ENCODE measurements at regions not wholly inside any gene's neighbourhood (a gene's known extent, or its start where the extent isn't known, plus 50 kb on each side); places are given as distances from the start of the nearest gene placed in this dataset.
A peak's percentile ranks its signal among the peaks of the same experiment; 100 is the strongest.

DNA sequence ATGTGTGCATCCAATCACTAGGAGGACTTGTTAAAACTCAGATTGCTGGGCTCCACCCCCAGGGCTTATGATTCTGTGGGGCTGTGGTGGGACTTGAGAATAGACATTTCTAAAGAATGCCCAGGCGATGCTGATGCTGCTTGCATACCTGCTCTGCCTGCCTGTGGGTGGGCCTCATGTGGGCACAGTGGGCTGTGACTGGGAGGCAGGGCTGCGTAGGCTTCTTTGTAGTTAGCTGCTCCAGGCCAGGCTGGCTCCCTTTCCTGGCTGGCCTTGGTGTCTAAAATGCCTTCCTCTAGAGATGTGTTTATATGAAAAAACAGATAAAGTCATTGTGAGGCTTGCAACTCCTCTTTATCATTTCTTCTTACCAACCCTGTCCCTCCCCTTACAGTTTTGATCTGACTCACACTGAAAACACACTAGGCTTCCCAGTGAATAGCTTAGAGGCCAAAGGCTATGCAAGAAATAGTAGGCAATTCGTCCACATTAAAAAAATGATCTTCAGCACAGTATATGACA is 495.5 kb upstream of the MAP3K7 start:
- H3K27me3 Mint-ChIP-seq (ENCODE audit: low read depth in 3 of 3): peaks cover 0 to 2% (median 0%) of the 10 kb centered on the region in 3 donors
- H3K36me3 Mint-ChIP-seq: no peaks in the 10 kb centered on the region
- H3K27ac Mint-ChIP-seq: no peak overlapping the region
- Histone ChIP-seq H3K27ac (ENCODE audit: low read depth in 1 of 2, low read length in 2 of 2) (no peak overlapping the region), H3K36me3 (replicated peaks in 1 of 2; ENCODE audit: control insufficient read depth in 1 of 2, insufficient read depth in 2 of 2, low read length in 2 of 2) (no peaks in the 10 kb centered on the region), H3K9ac (ENCODE audit: insufficient read depth, low read length, poor library complexity, severe bottlenecking) (no peak overlapping the region), H2AFZ (ENCODE audit: insufficient read depth, low read depth, low read length, poor library complexity, severe bottlenecking) (no peak overlapping the region), H3K27me3 (ENCODE audit: control insufficient read depth in 2 of 2, insufficient read depth in 2 of 2, low read length in 2 of 2) (no peaks in the 10 kb centered on the region), H3K79me2 (ENCODE audit: insufficient read depth, low read length) (no peaks in the 10 kb centered on the region), H4K20me1 (ENCODE audit: insufficient read depth, low read length) (no peaks in the 10 kb centered on the region), H3K4me1 (ENCODE audit: control insufficient read depth in 1 of 2, insufficient read depth in 2 of 2, low read length in 2 of 2) (no peaks in the 10 kb centered on the region), H3K4me3 (replicated peaks in 1 of 3; ENCODE audit: low read depth in 2 of 3, low read length in 3 of 3) (no peak overlapping the region), H3K4me2 (replicated peaks; ENCODE audit: extremely low read depth, low read length, poor library complexity, severe bottlenecking) (no peak overlapping the region), H3K9me3 (replicated peaks in 1 of 2; ENCODE audit: control insufficient read depth in 1 of 2, insufficient read depth in 1 of 2, low read length in 2 of 2) (no peaks in the 10 kb centered on the region)
- WGBS (ENCODE audit: insufficient coverage): 100% methylated on average over 1 of the region's 3 CpGs
- H3K9me3 Mint-ChIP-seq: no peaks in the 10 kb centered on the region
- intact Hi-C loops (cut with micrococcal nuclease): loop anchor here in 1 of 2 donors (5.0 kb wide), 1 partner anchor 1560 kb away; no protein-coding TSS in a partner anchor
- DNase-seq: no peak
- no peaks in the 10 kb centered on the region for H3K4me1 Mint-ChIP-seq
- TF ChIP-seq, protein P1, sequence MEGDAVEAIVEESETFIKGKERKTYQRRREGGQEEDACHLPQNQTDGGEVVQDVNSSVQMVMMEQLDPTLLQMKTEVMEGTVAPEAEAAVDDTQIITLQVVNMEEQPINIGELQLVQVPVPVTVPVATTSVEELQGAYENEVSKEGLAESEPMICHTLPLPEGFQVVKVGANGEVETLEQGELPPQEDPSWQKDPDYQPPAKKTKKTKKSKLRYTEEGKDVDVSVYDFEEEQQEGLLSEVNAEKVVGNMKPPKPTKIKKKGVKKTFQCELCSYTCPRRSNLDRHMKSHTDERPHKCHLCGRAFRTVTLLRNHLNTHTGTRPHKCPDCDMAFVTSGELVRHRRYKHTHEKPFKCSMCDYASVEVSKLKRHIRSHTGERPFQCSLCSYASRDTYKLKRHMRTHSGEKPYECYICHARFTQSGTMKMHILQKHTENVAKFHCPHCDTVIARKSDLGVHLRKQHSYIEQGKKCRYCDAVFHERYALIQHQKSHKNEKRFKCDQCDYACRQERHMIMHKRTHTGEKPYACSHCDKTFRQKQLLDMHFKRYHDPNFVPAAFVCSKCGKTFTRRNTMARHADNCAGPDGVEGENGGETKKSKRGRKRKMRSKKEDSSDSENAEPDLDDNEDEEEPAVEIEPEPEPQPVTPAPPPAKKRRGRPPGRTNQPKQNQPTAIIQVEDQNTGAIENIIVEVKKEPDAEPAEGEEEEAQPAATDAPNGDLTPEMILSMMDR (IDR thresholded peaks at IDR 0.05): no peak
- no peak overlapping the region for H3K4me3 Mint-ChIP-seq

DNA sequence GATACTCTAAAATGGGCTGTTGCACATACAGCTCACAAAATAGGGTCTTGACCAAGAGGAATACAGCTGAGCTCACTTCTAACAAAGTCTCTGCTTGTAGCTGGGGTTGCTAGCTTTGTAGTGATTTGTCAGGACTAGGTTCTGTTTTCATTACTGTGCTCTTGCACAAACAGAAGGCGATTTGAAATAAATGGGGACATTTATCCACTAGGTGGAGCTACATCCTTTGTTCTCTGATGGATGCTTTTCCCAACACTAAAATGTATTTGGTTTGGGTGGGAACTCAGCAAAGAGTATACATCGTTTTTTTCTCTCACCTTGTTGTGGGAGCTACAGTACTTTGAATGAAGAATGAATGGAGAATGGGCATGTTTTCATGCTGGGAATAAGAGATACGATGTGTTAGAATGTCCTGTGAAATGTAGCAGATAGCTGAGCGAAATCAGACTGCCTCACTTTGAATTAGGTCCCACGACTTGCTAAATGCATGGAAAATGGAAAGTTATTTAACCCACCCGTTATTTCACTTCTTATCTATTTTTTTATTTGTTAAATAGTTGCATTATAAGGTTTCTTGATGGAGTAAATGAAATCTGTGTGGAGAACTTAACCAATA is 494.7 kb upstream of the MAP3K7 start:
- Histone ChIP-seq H3K9ac (ENCODE audit: insufficient read depth, low read length, poor library complexity, severe bottlenecking) (no peak overlapping the region), H3K27me3 (ENCODE audit: control insufficient read depth in 2 of 2, insufficient read depth in 2 of 2, low read length in 2 of 2) (no peaks in the 10 kb centered on the region), H4K20me1 (ENCODE audit: insufficient read depth, low read length) (no peaks in the 10 kb centered on the region), H3K79me2 (ENCODE audit: insufficient read depth, low read length) (no peaks in the 10 kb centered on the region), H3K36me3 (replicated peaks in 1 of 2; ENCODE audit: control insufficient read depth in 1 of 2, insufficient read depth in 2 of 2, low read length in 2 of 2) (no peaks in the 10 kb centered on the region), H2AFZ (ENCODE audit: insufficient read depth, low read depth, low read length, poor library complexity, severe bottlenecking) (no peak overlapping the region), H3K4me3 (replicated peaks in 1 of 3; ENCODE audit: low read depth in 2 of 3, low read length in 3 of 3) (no peak overlapping the region), H3K27ac (ENCODE audit: low read depth in 1 of 2, low read length in 2 of 2) (no peak overlapping the region), H3K9me3 (replicated peaks in 1 of 2; ENCODE audit: control insufficient read depth in 1 of 2, insufficient read depth in 1 of 2, low read length in 2 of 2) (no peaks in the 10 kb centered on the region), H3K4me2 (replicated peaks; ENCODE audit: extremely low read depth, low read length, poor library complexity, severe bottlenecking) (no peak overlapping the region), H3K4me1 (ENCODE audit: control insufficient read depth in 1 of 2, insufficient read depth in 2 of 2, low read length in 2 of 2) (no peaks in the 10 kb centered on the region)
- intact Hi-C loops (cut with micrococcal nuclease): loop anchor here in 1 of 2 donors (5.0 kb wide), 1 partner anchor 1561 kb away; no protein-coding TSS in a partner anchor
- peaks cover 0 to 2% (median 0%) of the 10 kb centered on the region in 3 donors for H3K27me3 Mint-ChIP-seq (ENCODE audit: low read depth in 3 of 3)
- TF ChIP-seq, protein P1 (IDR thresholded peaks at IDR 0.05): peak; percentile 72
- no peak overlapping the region for H3K4me3 Mint-ChIP-seq
- H3K27ac Mint-ChIP-seq: no peak overlapping the region
- no peaks in the 10 kb centered on the region for H3K36me3 Mint-ChIP-seq
- 20% methylated on average over 1 of the region's 6 CpGs for WGBS (ENCODE audit: insufficient coverage)
- no peaks in the 10 kb centered on the region for H3K9me3 Mint-ChIP-seq
- DNase-seq: peak in 1 of 3 donors; percentile 10
- H3K4me1 Mint-ChIP-seq: no peaks in the 10 kb centered on the region
